Nucleus accumbens (tissue), 56 donors: ENCODE measurements at regions not wholly inside any gene's neighbourhood (a gene's known extent, or its start where the extent isn't known, plus 50 kb on each side); places are given as distances from the start of the nearest gene placed in this dataset.

Experiments used
- DNase-seq, 56 donors: peaks; one replicate each; lab custom pipeline; 2025; lab: John Stamatoyannopoulos, UW

DNA sequence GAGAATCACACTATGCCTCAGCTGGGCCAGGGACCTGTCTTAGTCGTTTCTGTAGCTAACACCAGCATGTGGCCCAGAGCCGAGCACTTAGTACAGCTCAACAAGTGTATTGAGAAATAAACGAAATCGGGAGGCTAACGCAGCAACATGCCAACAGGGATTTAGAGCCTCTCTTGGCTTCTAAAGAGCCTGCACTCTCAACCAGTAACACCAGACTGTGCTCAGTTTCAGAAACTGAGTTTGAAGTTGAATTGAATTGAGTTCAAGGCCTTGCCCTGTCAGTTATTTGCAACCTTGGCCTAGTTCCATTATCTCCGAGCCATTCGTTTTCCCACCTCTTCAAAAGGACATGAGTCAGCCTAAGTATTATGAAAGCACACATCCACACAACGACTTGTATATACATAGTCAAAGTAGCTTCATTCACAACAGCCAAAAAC, 71.3 kb upstream of the LDB2 start:
- no peak for DNase-seq

DNA sequence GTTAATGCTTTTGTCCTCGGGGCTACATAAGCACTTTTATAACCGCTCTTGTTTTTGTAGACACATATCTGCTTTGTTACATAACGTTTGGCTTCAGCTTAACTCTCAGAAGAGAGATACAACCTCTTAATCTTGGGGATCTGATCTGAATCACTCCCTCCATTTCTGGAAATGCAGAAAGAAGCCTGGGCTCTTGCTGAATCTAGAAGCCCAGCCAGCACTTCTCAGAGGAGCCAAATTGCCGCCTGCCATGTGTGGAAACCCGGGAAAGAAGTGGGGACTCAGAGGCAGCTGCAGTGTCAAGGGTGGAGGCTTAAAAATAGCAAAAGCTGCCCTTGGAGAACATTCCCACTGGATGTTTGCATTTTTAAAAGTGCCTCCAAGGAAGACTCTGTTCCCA, 69.3 kb upstream of the LDB2 start:
- peak in 2 of 56 donors; percentile 3 to 7 for DNase-seq

DNA sequence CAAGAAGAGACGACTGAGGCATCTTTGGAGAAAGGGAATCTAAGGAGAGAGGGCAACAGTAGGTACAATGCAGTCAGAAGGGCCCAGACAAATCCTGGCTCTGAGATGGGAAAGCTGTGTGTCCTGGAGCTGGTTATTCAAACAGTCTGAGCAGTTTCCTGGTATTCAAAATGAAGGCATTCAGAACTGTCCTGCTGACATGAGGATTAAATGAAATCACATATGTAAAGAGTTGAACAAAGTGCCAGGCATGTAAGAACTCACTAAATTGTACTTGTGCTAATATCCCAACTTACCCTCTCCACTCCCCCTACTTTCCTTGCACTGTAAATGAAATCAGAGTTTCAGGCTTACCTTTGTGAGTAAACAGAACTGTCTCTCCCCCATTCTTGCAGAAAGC, 60.9 kb upstream of the LDB2 start:
- no peak for DNase-seq

DNA sequence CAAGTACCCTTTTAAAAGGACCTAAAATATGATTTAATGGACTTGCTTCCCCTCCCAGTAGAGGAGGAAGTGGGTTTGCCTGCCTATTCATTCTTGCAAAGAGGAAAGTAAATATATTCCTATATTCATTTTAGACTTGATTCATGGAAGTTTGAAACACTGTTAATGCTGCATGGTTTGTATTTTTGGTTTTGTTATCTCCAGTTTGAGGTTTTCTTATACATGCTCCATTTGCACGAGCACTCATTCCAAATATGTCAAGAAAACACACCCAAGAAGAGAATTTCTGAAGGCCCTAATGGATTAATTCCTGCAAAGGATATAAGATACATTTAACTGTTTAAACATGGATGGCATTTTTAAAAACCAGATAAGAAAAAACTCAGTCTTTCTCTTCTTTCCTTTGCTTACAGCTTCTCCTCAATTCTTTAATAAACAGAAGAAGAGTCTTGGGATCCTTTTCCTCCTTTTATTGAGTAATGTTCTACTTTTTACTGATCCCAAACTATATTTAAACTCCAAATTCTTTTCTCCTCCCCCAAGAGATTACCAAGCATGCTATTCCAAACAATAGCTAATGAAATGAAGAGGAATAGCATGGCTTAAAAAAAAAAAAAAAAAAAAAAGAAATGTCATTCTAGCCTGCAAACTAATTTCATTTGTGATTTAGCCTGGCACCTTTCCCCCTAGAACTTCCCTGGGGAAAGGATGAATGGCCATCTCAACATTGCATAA, 54.6 kb upstream of the LDB2 start:
- DNase-seq: no peak

DNA sequence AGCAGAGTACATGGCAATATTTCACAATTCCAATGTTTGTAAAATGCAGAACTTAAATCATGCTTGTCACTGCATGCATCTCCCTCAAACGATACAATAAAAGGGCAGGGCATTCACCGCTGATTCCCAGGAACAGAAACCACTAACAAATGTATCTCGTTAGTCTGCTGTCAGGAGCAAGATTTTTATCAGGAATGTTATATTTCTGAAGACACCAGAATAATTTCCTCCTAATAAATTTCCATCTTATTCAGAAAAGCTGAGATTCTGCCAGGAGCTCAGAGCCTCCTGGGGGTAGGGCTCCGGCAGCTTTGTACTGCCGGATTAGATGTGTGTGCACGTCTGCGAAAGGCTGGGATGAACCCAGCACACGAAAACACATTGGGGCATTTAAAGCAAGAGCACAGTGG, 54.0 kb upstream of the LDB2 start:
- peak in 2 of 56 donors; percentile 0 to 1 for DNase-seq
